ENCODE measurements at regions not wholly inside any gene's neighbourhood (a gene's known extent, or its start where the extent isn't known, plus 50 kb on each side); places are given as distances from the start of the nearest gene placed in this dataset.
"Not testable (repeated sequence)": the region's sequence is repeated elsewhere in the genome, so short reads cannot be mapped to it uniquely, and the experiment has no call there.

GRCh38 chr10:16117305-16117695 lies 257.0 kb upstream of the MINDY3 start:
- DNase-seq (ENCODE audit: insufficient read length, low spot score) (no peak), FAIRE-seq (no peak)
- no peak for TF ChIP-seq CTCF (IDR thresholded peaks at IDR 0.05; ENCODE audit: insufficient read depth, missing control alignments)

- no peak for TF ChIP-seq CTCF (IDR thresholded peaks at IDR 0.05; ENCODE audit: insufficient read depth, missing control alignments)
- no peak for DNase-seq (ENCODE audit: insufficient read length, low spot score)
- no peak for FAIRE-seq
Measured at GRCh38 chr10:16119445-16119844, 259.1 kb upstream of the MINDY3 start.

- FAIRE-seq (no peak), DNase-seq (ENCODE audit: insufficient read length, low spot score) (no peak)
- no peak for TF ChIP-seq CTCF (IDR thresholded peaks at IDR 0.05; ENCODE audit: insufficient read depth, missing control alignments)
Measured at GRCh38 chr10:16120563-16120962, 260.3 kb upstream of the MINDY3 start.

GRCh38 chr10:16141499-16141898 lies 281.2 kb upstream of the MINDY3 start:
- FAIRE-seq (no peak), DNase-seq (ENCODE audit: insufficient read length, low spot score) (no peak)
- no peak for TF ChIP-seq CTCF (IDR thresholded peaks at IDR 0.05; ENCODE audit: insufficient read depth, missing control alignments)

GRCh38 chr10:16146993-16147392 lies 286.7 kb upstream of the MINDY3 start:
- DNase-seq (ENCODE audit: insufficient read length, low spot score) (no peak), FAIRE-seq (no peak)
- TF ChIP-seq CTCF (IDR thresholded peaks at IDR 0.05; ENCODE audit: insufficient read depth, missing control alignments) = no peak

- DNase-seq (ENCODE audit: insufficient read length, low spot score) (no peak), FAIRE-seq (no peak)
- no peak for TF ChIP-seq CTCF (IDR thresholded peaks at IDR 0.05; ENCODE audit: insufficient read depth, missing control alignments)
Measured at GRCh38 chr10:16155834-16156233, 281.0 kb upstream of the PTER start.

GRCh38 chr10:16156681-16157080 lies 280.1 kb upstream of the PTER start:
- FAIRE-seq = no peak
- TF ChIP-seq CTCF (IDR thresholded peaks at IDR 0.05; ENCODE audit: insufficient read depth, missing control alignments) = no peak
- no peak for DNase-seq (ENCODE audit: insufficient read length, low spot score)

GRCh38 chr10:16165067-16165466 lies 271.7 kb upstream of the PTER start:
- not testable (repeated sequence) for FAIRE-seq; DNase-seq (ENCODE audit: insufficient read length, low spot score)
